HG03097 (cell line): ENCODE measurements at regions not wholly inside any gene's neighbourhood (a gene's known extent, or its start where the extent isn't known, plus 50 kb on each side); places are given as distances from the start of the nearest gene placed in this dataset.
A peak's percentile ranks its signal among the peaks of the same experiment; 100 is the strongest.

Experiments used
- ATAC-seq: cut with Tn5 transposase; IDR thresholded peaks from one replicate; pipeline ENCODE4 v1.9.1; 2021; ENCODE audit not compliant: unreplicated experiment, low FRiP score

DNA sequence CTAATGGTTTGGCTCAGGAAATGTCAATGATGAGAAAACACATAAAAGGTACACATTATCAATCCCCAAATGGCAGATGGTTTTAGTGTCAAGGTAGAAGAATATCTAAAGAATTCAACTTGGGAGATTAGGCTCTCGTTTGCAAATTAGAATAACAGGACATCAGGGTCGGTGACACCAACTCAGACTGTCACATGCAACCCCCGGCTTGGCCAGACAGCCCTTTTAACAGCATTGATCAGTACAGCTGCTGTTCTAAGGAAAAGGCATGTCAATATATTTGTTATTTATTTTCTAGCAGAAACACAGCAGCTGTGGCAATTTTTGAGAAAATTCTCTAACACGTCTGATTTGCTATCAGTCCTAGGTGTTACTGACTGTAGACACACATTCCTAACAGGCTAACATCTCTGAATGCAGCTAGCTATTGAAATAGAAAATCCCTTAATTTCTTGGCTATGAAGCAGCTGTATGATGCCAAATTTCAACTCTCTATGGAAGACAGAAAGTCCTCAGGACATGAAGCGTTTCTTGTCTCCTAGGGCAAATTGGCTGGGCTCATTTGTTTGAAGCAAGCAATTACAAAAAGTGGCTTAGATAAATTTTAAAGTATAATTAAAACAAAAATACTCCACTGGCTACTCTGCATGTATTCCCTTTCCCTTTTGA is 269.0 kb upstream of the CXXC4 start:
- ATAC-seq: no peak

DNA sequence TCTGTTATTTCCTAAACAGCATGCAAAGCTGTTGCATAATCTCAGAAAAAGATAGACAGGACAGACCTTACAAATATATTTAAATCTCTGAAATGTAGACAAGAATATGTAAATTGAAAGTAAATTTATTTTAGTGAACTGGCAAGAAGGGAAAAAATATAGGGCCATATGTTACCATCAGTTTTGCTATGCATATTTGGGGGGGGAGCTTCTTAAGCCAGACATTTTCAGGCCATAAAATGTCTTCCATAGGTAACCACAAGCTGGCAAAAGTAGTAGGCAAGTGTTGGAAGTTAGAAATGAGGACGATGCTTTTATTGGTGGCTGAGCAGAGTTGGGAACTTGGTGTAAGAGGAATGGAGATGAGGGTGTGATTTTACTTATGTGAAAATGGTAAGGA is 272.0 kb upstream of the CXXC4 start:
- no peak for ATAC-seq

- peak; percentile 89 for ATAC-seq
Measured at GRCh38 chr4:104772849-104773248, 278.2 kb upstream of the CXXC4 start.

GRCh38 chr4:104795264-104795939 is 300.7 kb upstream of the CXXC4 start:
- ATAC-seq: no peak

DNA sequence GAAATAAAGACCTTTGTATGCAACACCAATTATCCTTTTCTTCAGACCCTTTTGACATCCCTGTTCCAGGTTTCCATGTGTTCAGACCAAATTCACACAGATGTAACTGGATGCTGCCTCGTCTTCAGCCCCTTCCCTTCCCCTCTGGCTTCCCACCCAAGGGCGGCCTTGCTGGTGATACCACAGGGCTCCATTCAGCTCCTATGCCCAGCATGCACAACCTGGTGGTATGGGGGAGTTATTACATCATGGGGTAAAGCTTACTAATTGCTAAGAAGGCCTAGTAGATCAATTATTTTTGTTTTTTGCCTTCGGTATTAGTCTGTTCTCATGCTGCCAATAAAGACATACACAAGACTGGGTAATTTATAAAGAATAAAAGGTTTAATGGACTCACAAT is 317.0 kb upstream of the CXXC4 start:
- no peak for ATAC-seq

DNA sequence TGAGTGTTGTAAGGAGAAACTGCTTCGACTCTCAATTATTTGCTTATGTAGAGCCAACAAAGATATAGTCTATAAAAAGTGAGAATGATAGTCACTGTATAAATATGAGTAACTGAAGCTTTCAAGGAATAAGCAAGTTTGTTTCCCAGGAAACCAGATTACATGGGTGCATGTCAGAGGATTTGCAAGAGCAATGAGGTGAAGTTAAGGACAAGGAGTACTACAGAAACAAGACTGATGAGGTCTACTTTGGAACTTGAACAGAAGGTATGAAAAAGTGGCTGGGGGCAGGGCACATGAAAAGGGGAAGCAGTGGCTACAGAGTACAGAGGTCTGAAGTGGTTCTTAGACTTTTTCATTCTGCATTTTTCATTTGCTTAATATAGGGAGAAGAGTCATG is 321.0 kb upstream of the CXXC4 start:
- ATAC-seq: no peak

DNA sequence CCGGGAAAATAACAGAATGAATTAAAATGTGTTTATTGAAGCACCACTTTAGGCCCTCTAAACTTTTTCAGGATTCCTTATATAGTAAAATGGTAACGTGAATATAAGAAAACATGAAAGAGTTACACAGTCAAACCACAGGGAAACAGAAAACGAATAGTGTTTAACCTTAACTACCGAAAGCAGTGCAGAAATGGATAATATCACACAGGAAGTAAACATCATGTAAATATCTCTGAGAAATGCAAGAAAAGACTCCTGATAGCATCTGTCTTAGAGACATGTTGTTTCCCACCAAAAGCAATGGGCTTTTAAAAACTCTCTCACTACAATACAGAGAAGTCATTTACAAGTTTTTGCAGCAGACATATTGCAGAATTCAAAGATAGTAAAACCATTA is 323.9 kb upstream of the CXXC4 start:
- ATAC-seq: no peak

DNA sequence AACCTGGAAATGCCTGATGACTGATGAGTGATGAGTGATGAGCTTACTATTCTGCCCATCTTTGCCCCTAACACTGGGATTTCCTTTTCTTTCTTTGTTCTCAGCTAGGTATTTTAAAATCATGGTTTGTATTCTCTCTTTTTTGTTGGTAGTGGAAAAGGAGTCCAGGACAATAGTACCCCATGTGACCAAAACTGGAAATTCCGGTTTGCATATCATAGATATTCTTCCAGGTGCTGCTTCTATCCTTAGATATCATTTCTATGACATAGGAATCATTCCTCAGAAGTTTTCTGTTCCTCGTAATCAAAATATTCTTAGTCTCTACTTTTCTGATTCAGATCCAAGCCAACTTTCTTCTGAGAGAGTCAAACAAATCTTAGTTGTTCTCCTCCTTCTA is 320.5 kb upstream of the TET2 start:
- ATAC-seq: no peak

GRCh38 chr4:104829761-104830160 is 316.9 kb upstream of the TET2 start:
- ATAC-seq: no peak

DNA sequence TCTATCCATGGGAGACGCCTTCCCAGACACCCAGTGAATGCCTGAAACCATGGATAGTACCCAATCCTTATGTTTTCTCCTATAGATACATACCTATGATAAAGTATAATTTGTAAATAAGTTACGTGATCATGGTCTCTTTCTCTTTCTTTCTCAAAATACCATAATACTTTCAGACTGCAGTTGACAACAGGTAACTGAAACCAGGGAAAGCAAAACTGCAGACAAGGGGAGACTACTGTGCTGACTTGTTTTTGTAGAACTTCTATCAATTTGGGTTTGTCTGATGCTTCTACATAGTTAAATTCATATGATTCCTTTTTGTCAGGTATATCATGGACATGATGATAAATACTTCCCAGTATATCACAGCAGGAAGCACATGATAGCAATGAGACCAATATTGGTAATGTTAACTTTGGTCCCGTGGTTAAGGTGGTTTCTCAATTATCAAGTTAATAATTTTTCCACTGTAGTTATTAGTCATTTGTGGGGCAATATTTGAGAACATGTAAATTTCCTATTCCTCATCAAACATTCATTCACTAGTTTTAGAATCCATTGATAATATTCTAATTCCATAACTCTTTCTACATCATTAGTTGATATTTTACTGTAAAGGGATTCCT is 298.0 kb upstream of the TET2 start:
- no peak for ATAC-seq

- no peak for ATAC-seq
Measured at GRCh38 chr4:104859601-104860237, 287.0 kb upstream of the TET2 start.

GRCh38 chr4:104860238-104861123 is 286.2 kb upstream of the TET2 start:
- ATAC-seq: peak; percentile 74

DNA sequence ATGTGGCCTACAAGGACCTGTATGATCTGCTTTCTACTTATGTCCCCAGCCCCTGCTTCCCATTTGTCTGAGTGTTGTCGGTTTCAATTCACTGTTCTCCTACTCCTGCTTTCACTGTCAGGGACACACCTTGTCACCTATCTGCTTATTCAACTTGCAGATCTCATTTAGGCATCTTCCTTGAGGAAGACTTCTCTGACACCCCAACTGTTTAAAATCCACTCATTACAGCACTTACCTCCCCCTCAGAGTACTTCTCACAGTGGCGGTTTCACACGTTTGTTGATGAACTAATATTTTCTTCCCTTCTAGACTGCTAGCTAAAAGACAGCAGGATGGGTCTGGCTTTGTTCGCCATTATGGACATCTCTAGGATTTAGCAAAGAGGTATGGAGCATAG is 279.9 kb upstream of the TET2 start:
- no peak for ATAC-seq

- ATAC-seq: no peak
Measured at GRCh38 chr4:104868533-104868932, 278.1 kb upstream of the TET2 start.

DNA sequence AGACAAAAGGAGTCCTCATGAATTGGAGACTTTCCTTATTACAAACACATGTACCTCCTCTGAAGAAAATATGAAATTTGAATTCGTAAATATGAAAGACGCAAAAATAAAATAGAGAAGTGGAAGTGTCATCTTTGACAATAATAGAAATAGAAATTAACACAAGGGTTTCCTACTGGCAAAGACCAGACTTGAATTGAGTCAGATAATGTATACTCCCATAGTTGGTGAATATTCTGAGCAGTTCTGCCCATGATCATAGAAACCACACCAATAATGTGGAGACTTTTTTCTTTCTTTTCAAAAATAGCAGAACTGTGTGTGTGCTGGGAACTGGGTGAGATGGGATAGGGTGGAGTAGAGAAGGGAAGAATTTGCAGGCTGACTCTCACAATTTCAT is 277.7 kb upstream of the TET2 start:
- ATAC-seq: peak; percentile 87

- ATAC-seq: no peak
Measured at GRCh38 chr4:104869831-104870230, 276.8 kb upstream of the TET2 start.

DNA sequence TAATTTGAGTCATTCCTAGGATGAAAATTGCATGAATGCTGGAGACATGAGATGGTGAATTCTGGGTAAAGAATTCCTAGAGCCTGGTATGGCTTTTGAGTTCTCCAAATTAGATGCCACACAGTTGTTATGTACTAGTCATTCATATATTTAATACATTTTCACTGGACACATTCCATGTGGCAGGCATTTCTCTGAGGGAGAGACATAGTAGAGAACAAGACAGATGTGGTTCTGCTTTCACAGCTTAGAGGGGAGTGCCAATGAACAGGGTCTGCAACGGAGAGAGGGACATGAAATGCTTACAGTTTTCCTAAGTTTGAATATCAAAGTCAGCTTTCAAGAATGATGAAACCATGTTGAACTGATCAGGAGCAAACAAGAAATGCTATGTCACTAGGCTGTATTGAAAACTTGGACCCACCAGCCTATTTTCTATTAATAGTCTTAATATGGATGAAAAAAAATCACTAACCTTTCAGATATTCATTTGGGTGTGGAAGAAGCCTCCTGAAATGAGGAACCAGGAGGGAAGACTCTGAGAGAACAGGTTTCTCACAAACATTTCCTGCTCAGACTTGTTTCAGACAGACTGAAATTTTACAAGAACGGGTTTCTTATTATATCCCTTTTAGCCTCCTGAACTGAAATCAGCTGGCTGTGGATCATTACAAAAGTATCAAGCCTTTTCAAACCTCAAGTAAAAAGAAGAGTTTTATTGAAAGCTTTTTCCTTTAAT is 276.0 kb upstream of the TET2 start:
- no peak for ATAC-seq

GRCh38 chr4:104878936-104879335 is 267.7 kb upstream of the TET2 start:
- no peak for ATAC-seq

DNA sequence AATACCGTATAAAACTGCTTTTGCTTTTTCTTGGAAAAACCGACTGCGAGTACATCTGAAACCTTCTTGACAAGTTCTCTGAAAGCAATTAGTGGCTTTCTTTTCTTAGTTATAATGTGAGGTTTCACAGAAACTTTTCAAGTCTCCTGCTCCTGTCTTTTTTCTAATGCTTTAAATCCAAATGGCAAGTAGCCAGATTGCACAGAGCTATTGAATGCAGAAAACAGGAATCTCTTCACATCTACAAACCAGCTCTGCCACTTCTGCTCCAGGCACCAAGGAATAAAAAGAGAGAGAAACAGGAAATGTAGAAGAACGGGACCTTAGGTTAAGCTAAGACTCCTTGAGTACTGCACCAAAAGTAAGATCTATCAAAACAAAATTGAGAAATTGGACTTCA is 267.3 kb upstream of the TET2 start:
- ATAC-seq: no peak

GRCh38 chr4:104879854-104880253 is 266.8 kb upstream of the TET2 start:
- no peak for ATAC-seq
